ENCODE measurements at regions not wholly inside any gene's neighbourhood (a gene's known extent, or its start where the extent isn't known, plus 50 kb on each side); places are given as distances from the start of the nearest gene placed in this dataset.
A peak's percentile ranks its signal among the peaks of the same experiment; 100 is the strongest.
"Not testable (repeated sequence)": the region's sequence is repeated elsewhere in the genome, so short reads cannot be mapped to it uniquely, and the experiment has no call there.

DNA sequence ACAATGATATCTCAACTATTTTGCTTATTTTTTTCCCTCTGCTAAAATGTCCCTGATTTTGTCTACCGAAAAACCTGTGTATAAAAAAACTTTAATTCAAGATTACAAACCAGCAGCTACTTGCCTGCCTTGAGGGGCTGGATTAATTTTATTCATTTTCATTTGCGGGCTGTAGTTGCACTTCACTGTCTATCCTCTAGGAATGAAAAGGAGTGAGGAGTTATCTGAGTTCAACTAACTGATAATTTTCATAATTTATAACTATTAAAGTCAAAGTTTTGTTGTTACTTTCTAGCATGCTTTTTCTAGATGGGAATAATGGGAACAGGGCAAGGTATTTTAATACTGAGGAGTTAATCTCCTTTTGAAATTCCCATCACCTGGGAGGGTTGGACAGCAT is 50.3 kb upstream of the AGTPBP1 start:
- DNase-seq; H3K27ac Mint-ChIP-seq; H3K9me3 ChIP-seq (ENCODE audit: control insufficient read depth, low read length, poor library complexity, severe bottlenecking); H3K36me3 Mint-ChIP-seq (ENCODE audit: low read depth); H3K27me3 Mint-ChIP-seq; H3K4me3 Mint-ChIP-seq; ATAC-seq; H3K4me1 Mint-ChIP-seq: not testable (repeated sequence)

GRCh38 chr9:85802978-85803695 is 61.4 kb upstream of the AGTPBP1 start:
- H3K36me3 Mint-ChIP-seq (ENCODE audit: low read depth); H3K27me3 Mint-ChIP-seq; H3K4me3 Mint-ChIP-seq; H3K27ac Mint-ChIP-seq; H3K9me3 ChIP-seq (ENCODE audit: control insufficient read depth, low read length, poor library complexity, severe bottlenecking): not testable (repeated sequence)
- H3K4me1 Mint-ChIP-seq = peaks cover 10% of the 10 kb centered on the region
- peak in 2 of 3 donors; percentile 32 to 40 for DNase-seq
- ATAC-seq = peak; percentile 67

- not testable (repeated sequence) for H3K4me3 Mint-ChIP-seq; DNase-seq; H3K27me3 Mint-ChIP-seq; H3K27ac Mint-ChIP-seq; ATAC-seq; H3K36me3 Mint-ChIP-seq (ENCODE audit: low read depth); H3K9me3 ChIP-seq (ENCODE audit: control insufficient read depth, low read length, poor library complexity, severe bottlenecking)
- H3K4me1 Mint-ChIP-seq = peaks cover 12% of the 10 kb centered on the region
Measured at GRCh38 chr9:85804847-85805133, 63.0 kb upstream of the AGTPBP1 start.

DNA sequence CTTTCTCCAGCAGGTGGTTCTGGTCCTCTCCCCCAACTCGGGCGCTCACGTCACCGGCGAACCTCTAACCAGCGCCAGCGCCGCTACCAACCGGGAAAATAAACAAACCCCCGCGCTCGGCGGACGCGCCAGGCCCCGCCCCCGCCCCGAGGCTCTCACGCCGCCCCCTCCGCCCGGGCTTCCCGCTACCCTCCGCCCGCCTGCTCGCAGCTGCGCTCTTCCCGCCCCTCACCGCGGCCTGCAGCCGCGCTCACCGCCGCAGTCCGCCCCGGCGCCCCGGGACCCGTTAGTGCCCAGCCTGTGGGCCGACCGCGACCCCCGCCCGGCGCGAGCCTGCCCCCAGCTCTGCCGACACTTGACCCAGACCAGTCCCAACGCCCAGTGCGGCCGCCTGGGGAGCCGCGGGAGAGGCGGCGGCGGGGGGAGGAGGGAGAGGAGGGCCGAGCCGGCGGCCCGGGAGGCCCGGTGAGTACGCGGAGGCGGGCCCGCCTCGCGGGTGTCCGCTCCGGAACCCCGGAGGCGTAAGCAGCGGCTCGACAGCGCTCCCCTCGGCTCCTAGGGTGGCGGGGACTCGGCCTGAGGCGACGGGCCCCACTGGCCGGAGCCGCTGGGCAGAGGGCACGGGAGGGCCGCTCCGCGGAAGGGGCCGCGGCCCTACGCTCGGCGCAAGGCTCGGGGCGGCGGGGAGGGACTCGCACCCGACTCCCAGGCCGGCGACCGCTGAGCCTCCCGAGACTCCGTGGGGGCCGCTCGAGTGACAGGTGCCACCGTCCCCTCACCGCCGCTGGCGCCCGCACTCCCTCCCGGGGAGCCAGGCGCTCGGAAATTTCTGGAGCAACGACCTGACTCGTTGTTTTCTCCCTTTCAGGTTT is 63.6 kb upstream of the AGTPBP1 start:
- Mint-ChIP-seq H3K4me1 (peaks cover 13% of the 10 kb centered on the region), H3K4me3 (peak overlapping the region; percentile 86), H3K27ac (peak overlapping the region; percentile 95)
- ATAC-seq = peak; percentile 80
- not testable (repeated sequence) for H3K36me3 Mint-ChIP-seq (ENCODE audit: low read depth); H3K27me3 Mint-ChIP-seq; H3K9me3 ChIP-seq (ENCODE audit: control insufficient read depth, low read length, poor library complexity, severe bottlenecking)
- peak; percentile 64 to 78 (median 73) for DNase-seq

DNA sequence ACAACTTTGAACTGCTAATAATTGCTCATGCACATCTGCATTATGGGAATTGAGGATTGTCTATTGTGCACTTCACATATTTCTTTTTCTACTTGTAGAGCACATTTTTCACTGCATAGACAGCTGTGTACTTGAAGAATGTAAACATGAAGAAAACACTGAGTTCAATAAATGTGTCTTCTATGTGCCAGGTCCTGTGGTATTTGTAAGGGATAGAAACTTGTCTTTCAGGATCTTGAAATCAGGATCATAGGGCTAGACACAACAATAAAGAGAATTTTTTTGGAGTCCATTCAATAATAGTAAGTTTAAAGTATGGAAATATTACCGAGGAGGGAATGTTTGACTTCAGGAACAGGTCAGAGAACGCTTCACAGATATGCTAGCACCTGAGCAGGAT is 66.6 kb upstream of the AGTPBP1 start:
- H3K27me3 Mint-ChIP-seq; H3K9me3 ChIP-seq (ENCODE audit: control insufficient read depth, low read length, poor library complexity, severe bottlenecking); H3K36me3 Mint-ChIP-seq (ENCODE audit: low read depth); ATAC-seq; H3K4me3 Mint-ChIP-seq; DNase-seq; H3K27ac Mint-ChIP-seq: not testable (repeated sequence)
- H3K4me1 Mint-ChIP-seq = peaks cover 15% of the 10 kb centered on the region

DNA sequence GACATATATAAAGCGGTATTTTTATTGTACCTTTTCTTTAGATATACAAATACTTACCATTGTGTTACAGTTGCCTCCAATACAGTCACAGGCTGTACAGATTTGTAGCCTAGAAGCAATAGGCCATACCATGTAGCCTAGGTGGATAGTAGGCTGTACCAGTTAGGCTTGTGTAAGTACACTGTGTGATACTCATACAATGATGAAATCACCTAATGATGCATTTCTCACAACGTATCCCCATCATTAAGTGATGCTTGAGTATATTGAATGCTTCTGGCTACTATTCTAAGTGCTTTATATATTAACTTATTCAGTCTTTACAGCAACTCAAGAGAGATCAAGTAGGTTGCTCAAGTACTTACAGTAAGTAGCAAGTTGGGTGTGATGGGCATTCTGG is 71.6 kb upstream of the AGTPBP1 start:
- not testable (repeated sequence) for H3K36me3 Mint-ChIP-seq (ENCODE audit: low read depth); ATAC-seq

GRCh38 chr9:85814800-85815199 is 73.0 kb upstream of the AGTPBP1 start:
- not testable (repeated sequence) for ATAC-seq; H3K27me3 Mint-ChIP-seq; H3K4me1 Mint-ChIP-seq; H3K36me3 Mint-ChIP-seq (ENCODE audit: low read depth); H3K27ac Mint-ChIP-seq; DNase-seq; H3K9me3 ChIP-seq (ENCODE audit: control insufficient read depth, low read length, poor library complexity, severe bottlenecking); H3K4me3 Mint-ChIP-seq

More for the DNA sequence above, 71.6 kb upstream of the AGTPBP1 start:
- not testable (repeated sequence) for H3K4me3 Mint-ChIP-seq; H3K27me3 Mint-ChIP-seq; H3K4me1 Mint-ChIP-seq; H3K27ac Mint-ChIP-seq; DNase-seq; H3K9me3 ChIP-seq (ENCODE audit: control insufficient read depth, low read length, poor library complexity, severe bottlenecking)

DNA sequence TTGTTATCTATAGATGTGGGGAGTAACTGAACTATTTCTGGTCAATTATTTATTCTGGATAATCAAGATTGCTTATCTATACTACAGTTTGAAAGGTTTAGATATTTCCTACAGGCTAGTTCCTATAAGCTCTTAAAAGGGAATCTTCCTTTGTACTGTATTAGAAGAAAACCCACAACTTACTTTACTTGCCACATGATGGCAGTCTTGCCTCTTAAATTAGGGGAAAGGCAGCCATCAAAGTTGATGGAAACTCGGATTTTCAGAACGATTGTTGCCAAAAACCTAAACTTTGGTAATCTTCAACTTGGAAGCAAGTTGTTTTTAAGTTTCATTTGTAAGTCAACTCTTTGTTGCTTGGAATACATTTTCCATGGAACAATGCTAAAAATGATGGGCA is 77.2 kb upstream of the AGTPBP1 start:
- not testable (repeated sequence) for H3K4me1 Mint-ChIP-seq; H3K9me3 ChIP-seq (ENCODE audit: control insufficient read depth, low read length, poor library complexity, severe bottlenecking); DNase-seq; H3K27ac Mint-ChIP-seq; H3K36me3 Mint-ChIP-seq (ENCODE audit: low read depth); H3K27me3 Mint-ChIP-seq; H3K4me3 Mint-ChIP-seq
- peak; percentile 86 for ATAC-seq

GRCh38 chr9:85820598-85820997 is 78.8 kb upstream of the AGTPBP1 start:
- ATAC-seq; H3K4me1 Mint-ChIP-seq; DNase-seq; H3K27me3 Mint-ChIP-seq; H3K36me3 Mint-ChIP-seq (ENCODE audit: low read depth); H3K9me3 ChIP-seq (ENCODE audit: control insufficient read depth, low read length, poor library complexity, severe bottlenecking); H3K27ac Mint-ChIP-seq: not testable (repeated sequence)
- peak overlapping the region; percentile 9 for H3K4me3 Mint-ChIP-seq

DNA sequence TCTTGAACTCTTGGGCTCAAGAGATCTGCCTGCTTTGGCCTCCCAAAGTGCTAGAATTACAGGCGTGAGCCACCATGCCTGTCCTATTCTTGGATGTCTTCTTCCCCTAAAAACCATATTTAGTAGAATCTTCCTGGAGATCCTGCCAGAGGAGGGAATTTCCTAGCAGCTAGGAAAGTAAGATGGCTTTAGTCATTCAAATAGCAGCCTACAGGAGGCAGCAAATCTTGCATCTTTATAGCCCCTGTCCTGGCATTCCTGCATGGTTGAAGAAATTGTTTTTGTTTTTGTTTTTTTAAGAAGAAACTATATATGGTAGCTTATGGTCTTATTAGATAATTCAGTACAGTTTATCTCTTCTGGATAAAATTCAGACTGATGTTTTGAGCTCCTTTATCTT is 83.2 kb upstream of the AGTPBP1 start:
- not testable (repeated sequence) for H3K4me1 Mint-ChIP-seq; H3K9me3 ChIP-seq (ENCODE audit: control insufficient read depth, low read length, poor library complexity, severe bottlenecking); H3K36me3 Mint-ChIP-seq (ENCODE audit: low read depth); DNase-seq; H3K27ac Mint-ChIP-seq; ATAC-seq; H3K4me3 Mint-ChIP-seq; H3K27me3 Mint-ChIP-seq

GRCh38 chr9:85834591-85834990 is 92.8 kb upstream of the AGTPBP1 start:
- H3K27me3 Mint-ChIP-seq; H3K4me1 Mint-ChIP-seq; H3K4me3 Mint-ChIP-seq; H3K36me3 Mint-ChIP-seq (ENCODE audit: low read depth); H3K9me3 ChIP-seq (ENCODE audit: control insufficient read depth, low read length, poor library complexity, severe bottlenecking); DNase-seq; ATAC-seq; H3K27ac Mint-ChIP-seq: not testable (repeated sequence)

GRCh38 chr9:85843949-85844348 is 97.0 kb upstream of the NAA35 start:
- H3K4me3 Mint-ChIP-seq; H3K4me1 Mint-ChIP-seq; ATAC-seq; H3K36me3 Mint-ChIP-seq (ENCODE audit: low read depth); H3K9me3 ChIP-seq (ENCODE audit: control insufficient read depth, low read length, poor library complexity, severe bottlenecking); DNase-seq; H3K27ac Mint-ChIP-seq; H3K27me3 Mint-ChIP-seq: not testable (repeated sequence)

GRCh38 chr9:85847782-85848181 is 93.2 kb upstream of the NAA35 start:
- not testable (repeated sequence) for H3K9me3 ChIP-seq (ENCODE audit: control insufficient read depth, low read length, poor library complexity, severe bottlenecking); H3K4me3 Mint-ChIP-seq; H3K36me3 Mint-ChIP-seq (ENCODE audit: low read depth); H3K27ac Mint-ChIP-seq; H3K4me1 Mint-ChIP-seq; H3K27me3 Mint-ChIP-seq; ATAC-seq; DNase-seq
